Tibial nerve (tissue), 3 donors: ENCODE measurements at regions not wholly inside any gene's neighbourhood (a gene's known extent, or its start where the extent isn't known, plus 50 kb on each side); places are given as distances from the start of the nearest gene placed in this dataset.

ENCODE experiments used
- POLR2A ChIP-seq, 2 donors: fragments of 450-650 bp; IDR thresholded peaks; one replicate each; pipeline ENCODE4 v1.6.1; 2017; ENCODE audit warnings: antibody characterized with exemption in 2 of 2, mild to moderate bottlenecking in 2 of 2, moderate library complexity in 2 of 2
- TF ChIP-seq, protein P1 (sequence below), 5 experiments: fragments of 200-600 bp in 3 of 5; fragments of 450-650 bp in 2 of 5; sonication (generic) in 3 of 5; IDR thresholded peaks; one replicate each; pipeline ENCODE4 v1.5.1; 2016 to 2019; ENCODE audit warnings: antibody characterized with exemption in 5 of 5, mild to moderate bottlenecking in 3 of 5, moderate library complexity in 2 of 5

- TF ChIP-seq, protein P1, sequence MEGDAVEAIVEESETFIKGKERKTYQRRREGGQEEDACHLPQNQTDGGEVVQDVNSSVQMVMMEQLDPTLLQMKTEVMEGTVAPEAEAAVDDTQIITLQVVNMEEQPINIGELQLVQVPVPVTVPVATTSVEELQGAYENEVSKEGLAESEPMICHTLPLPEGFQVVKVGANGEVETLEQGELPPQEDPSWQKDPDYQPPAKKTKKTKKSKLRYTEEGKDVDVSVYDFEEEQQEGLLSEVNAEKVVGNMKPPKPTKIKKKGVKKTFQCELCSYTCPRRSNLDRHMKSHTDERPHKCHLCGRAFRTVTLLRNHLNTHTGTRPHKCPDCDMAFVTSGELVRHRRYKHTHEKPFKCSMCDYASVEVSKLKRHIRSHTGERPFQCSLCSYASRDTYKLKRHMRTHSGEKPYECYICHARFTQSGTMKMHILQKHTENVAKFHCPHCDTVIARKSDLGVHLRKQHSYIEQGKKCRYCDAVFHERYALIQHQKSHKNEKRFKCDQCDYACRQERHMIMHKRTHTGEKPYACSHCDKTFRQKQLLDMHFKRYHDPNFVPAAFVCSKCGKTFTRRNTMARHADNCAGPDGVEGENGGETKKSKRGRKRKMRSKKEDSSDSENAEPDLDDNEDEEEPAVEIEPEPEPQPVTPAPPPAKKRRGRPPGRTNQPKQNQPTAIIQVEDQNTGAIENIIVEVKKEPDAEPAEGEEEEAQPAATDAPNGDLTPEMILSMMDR (IDR thresholded peaks at IDR 0.05), result no peak
- no peak for TF ChIP-seq POLR2A (IDR thresholded peaks at IDR 0.05)
Measured at GRCh38 chr16:59201821-59202220, 467.7 kb upstream of the GOT2 start.
